HCT116 (cell line): ENCODE measurements at regions not wholly inside any gene's neighbourhood (a gene's known extent, or its start where the extent isn't known, plus 50 kb on each side); places are given as distances from the start of the nearest gene placed in this dataset.

Experiments
- EGR1 ChIP-seq: IDR thresholded peaks from 2 replicates; pipeline ENCODE4 v1.6.1; 2012; ENCODE audit warnings: low read depth
- YY1 ChIP-seq: IDR thresholded peaks from 2 replicates; pipeline ENCODE4 v1.6.1; 2011; ENCODE audit warnings: low read length, low read depth, moderate library complexity, mild to moderate bottlenecking; ENCODE audit not compliant: insufficient replicate concordance; ENCODE audit errors: extremely low read depth

- TF ChIP-seq EGR1 (no peak), YY1 (no peak)
Observed at GRCh38 chr14:97827746-97828145, 1030.6 kb downstream of the VRK1 start.
